ENCODE measurements at regions not wholly inside any gene's neighbourhood (a gene's known extent, or its start where the extent isn't known, plus 50 kb on each side); places are given as distances from the start of the nearest gene placed in this dataset.
A peak's percentile ranks its signal among the peaks of the same experiment; 100 is the strongest.

DNA sequence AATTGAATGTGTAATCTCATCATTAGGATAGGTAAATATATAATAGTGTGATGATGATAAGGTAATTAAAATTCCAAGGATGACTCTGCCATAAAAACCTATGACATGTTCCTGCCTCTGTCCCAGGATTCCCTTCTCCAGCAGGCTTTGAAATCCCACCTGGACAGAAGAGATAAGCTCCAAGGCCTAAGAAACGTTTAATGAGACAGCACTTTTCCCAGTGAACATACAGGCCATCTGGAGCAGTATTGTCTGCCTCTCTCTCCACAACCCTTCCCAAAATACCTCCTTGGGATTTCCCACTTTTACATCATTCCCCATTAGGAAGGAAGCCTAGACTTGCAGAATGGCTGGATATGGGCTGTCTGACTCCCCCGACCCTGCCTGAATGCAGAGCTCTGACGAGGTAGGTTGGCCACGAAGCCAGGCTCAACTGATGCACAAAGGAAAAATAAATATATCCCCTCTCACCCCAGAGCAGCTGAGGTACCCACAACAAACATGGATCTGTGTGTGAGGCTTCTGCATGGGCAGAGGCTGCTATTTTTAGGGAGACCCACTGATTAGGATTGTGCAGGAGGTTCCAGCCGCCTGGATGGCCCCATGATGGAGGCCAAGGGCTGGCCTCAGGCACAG, 71.0 kb downstream of the TMPRSS5 start:
- H3K27me3 ChIP-seq (ENCODE audit: control insufficient read depth, insufficient read depth, low read length): no peaks in the 10 kb centered on the region
- H3K4me1 ChIP-seq (ENCODE audit: control insufficient read depth, extremely low read depth, insufficient read depth, low read length): no peaks in the 10 kb centered on the region
- no peak overlapping the region for H3K27ac ChIP-seq (ENCODE audit: insufficient read depth, low read length)
- no peak overlapping the region for H2AFZ ChIP-seq (ENCODE audit: low read length)
- no peak for DNase-seq (ENCODE audit: low read depth in 2 of 2)
- H4K20me1 ChIP-seq (ENCODE audit: control insufficient read depth, extremely low read depth, insufficient read depth, low read length): no peaks in the 10 kb centered on the region
- H3K9ac ChIP-seq (ENCODE audit: insufficient read depth, low read length): no peak overlapping the region
- no peak for TF ChIP-seq EZH2 (IDR thresholded peaks at IDR 0.05; ENCODE audit: low read length, missing control alignments)
- TF ChIP-seq, protein P1, sequence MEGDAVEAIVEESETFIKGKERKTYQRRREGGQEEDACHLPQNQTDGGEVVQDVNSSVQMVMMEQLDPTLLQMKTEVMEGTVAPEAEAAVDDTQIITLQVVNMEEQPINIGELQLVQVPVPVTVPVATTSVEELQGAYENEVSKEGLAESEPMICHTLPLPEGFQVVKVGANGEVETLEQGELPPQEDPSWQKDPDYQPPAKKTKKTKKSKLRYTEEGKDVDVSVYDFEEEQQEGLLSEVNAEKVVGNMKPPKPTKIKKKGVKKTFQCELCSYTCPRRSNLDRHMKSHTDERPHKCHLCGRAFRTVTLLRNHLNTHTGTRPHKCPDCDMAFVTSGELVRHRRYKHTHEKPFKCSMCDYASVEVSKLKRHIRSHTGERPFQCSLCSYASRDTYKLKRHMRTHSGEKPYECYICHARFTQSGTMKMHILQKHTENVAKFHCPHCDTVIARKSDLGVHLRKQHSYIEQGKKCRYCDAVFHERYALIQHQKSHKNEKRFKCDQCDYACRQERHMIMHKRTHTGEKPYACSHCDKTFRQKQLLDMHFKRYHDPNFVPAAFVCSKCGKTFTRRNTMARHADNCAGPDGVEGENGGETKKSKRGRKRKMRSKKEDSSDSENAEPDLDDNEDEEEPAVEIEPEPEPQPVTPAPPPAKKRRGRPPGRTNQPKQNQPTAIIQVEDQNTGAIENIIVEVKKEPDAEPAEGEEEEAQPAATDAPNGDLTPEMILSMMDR (conservative IDR thresholded peaks at IDR 0.05 in 1 of 2, IDR thresholded peaks at IDR 0.05 in 1 of 2; ENCODE audit: low read depth in 1 of 2, low read length in 2 of 2): no peak
- no peaks in the 10 kb centered on the region for H3K79me2 ChIP-seq (ENCODE audit: control insufficient read depth, insufficient read depth, low read length)
- no peak overlapping the region for H3K4me2 ChIP-seq (ENCODE audit: extremely low read depth, insufficient read depth, low read length)
- no peaks in the 10 kb centered on the region for H3K36me3 ChIP-seq (ENCODE audit: control insufficient read depth, insufficient read depth, low read length)
- H3K4me3 ChIP-seq (replicated peaks in 1 of 4; ENCODE audit: control extremely low read depth in 1 of 4, insufficient read depth in 1 of 4, low read depth in 3 of 4, low read length in 4 of 4): no peak overlapping the region
- H3K9me3 ChIP-seq (ENCODE audit: control insufficient read depth, insufficient read depth, low read depth, low read length): no peaks in the 10 kb centered on the region

DNA sequence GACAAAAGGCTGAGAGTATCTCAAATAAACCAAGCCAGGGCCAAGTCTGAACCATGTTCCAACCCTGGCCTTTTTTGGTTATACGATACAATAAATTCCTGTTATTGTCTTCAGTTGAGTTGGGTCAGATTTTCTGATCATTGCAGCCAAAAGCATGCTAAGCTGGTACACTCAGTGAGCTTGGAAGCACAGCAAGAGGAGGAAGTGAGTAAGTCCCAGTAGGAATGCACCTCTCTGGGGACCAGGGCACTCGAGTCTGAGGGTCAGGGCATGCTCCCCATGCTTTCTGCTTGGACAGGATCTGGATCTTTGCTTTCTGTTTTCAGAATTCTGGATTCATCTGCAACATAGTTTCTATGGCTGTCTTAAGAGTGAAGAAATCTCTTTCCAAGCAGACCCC, 73.1 kb downstream of the TMPRSS5 start:
- H3K27me3 ChIP-seq (ENCODE audit: control insufficient read depth, insufficient read depth, low read length): no peaks in the 10 kb centered on the region
- no peaks in the 10 kb centered on the region for H3K9me3 ChIP-seq (ENCODE audit: control insufficient read depth, insufficient read depth, low read depth, low read length)
- H4K20me1 ChIP-seq (ENCODE audit: control insufficient read depth, extremely low read depth, insufficient read depth, low read length): no peaks in the 10 kb centered on the region
- DNase-seq (ENCODE audit: low read depth in 2 of 2): peak in 1 of 2 donors; percentile 63
- H3K79me2 ChIP-seq (ENCODE audit: control insufficient read depth, insufficient read depth, low read length): no peaks in the 10 kb centered on the region
- no peak overlapping the region for H3K4me3 ChIP-seq (replicated peaks in 1 of 4; ENCODE audit: control extremely low read depth in 1 of 4, insufficient read depth in 1 of 4, low read depth in 3 of 4, low read length in 4 of 4)
- no peaks in the 10 kb centered on the region for H3K36me3 ChIP-seq (ENCODE audit: control insufficient read depth, insufficient read depth, low read length)
- H3K9ac ChIP-seq (ENCODE audit: insufficient read depth, low read length): no peak overlapping the region
- H3K27ac ChIP-seq (ENCODE audit: insufficient read depth, low read length): no peak overlapping the region
- no peak overlapping the region for H2AFZ ChIP-seq (ENCODE audit: low read length)
- no peaks in the 10 kb centered on the region for H3K4me1 ChIP-seq (ENCODE audit: control insufficient read depth, extremely low read depth, insufficient read depth, low read length)
- no peak overlapping the region for H3K4me2 ChIP-seq (ENCODE audit: extremely low read depth, insufficient read depth, low read length)
- no peak for TF ChIP-seq EZH2 (IDR thresholded peaks at IDR 0.05; ENCODE audit: low read length, missing control alignments)
- TF ChIP-seq, protein P1 (conservative IDR thresholded peaks at IDR 0.05 in 1 of 2, IDR thresholded peaks at IDR 0.05 in 1 of 2; ENCODE audit: low read depth in 1 of 2, low read length in 2 of 2): no peak

DNA sequence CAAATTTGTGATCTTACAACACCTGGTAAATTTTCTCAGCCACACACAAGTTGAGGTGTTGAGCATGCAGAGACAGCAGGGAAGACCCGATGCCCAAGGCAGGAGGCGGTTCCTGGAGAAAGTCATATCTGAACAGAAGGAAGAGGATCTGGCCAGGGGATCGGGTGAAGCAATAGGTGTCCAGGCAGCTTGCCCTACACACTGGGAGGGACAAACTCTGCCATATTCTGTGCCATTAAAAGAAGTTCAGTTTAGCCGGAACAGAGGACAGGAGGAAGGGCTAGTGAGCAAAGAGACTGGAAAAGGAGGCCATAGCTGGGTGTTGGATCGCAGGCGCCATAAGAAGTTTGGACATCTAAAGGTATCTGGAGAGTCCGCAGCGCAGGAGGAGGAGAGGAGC, 76.5 kb downstream of the TMPRSS5 start:
- no peak overlapping the region for H3K9ac ChIP-seq (ENCODE audit: insufficient read depth, low read length)
- H3K4me1 ChIP-seq (ENCODE audit: control insufficient read depth, extremely low read depth, insufficient read depth, low read length): no peaks in the 10 kb centered on the region
- H3K4me3 ChIP-seq (replicated peaks in 1 of 4; ENCODE audit: control extremely low read depth in 1 of 4, insufficient read depth in 1 of 4, low read depth in 3 of 4, low read length in 4 of 4): no peak overlapping the region
- no peaks in the 10 kb centered on the region for H4K20me1 ChIP-seq (ENCODE audit: control insufficient read depth, extremely low read depth, insufficient read depth, low read length)
- H3K36me3 ChIP-seq (ENCODE audit: control insufficient read depth, insufficient read depth, low read length): no peaks in the 10 kb centered on the region
- no peaks in the 10 kb centered on the region for H3K9me3 ChIP-seq (ENCODE audit: control insufficient read depth, insufficient read depth, low read depth, low read length)
- no peak overlapping the region for H2AFZ ChIP-seq (ENCODE audit: low read length)
- no peak overlapping the region for H3K27ac ChIP-seq (ENCODE audit: insufficient read depth, low read length)
- H3K4me2 ChIP-seq (ENCODE audit: extremely low read depth, insufficient read depth, low read length): no peak overlapping the region
- DNase-seq (ENCODE audit: low read depth in 2 of 2): no peak
- H3K27me3 ChIP-seq (ENCODE audit: control insufficient read depth, insufficient read depth, low read length): no peaks in the 10 kb centered on the region
- H3K79me2 ChIP-seq (ENCODE audit: control insufficient read depth, insufficient read depth, low read length): no peaks in the 10 kb centered on the region
- TF ChIP-seq, protein P1 (conservative IDR thresholded peaks at IDR 0.05 in 1 of 2, IDR thresholded peaks at IDR 0.05 in 1 of 2; ENCODE audit: low read depth in 1 of 2, low read length in 2 of 2): no peak
- TF ChIP-seq EZH2 (IDR thresholded peaks at IDR 0.05; ENCODE audit: low read length, missing control alignments): no peak

Data from fibroblast of lung (primary cell).